ENCODE measurements at regions not wholly inside any gene's neighbourhood (a gene's known extent, or its start where the extent isn't known, plus 50 kb on each side); places are given as distances from the start of the nearest gene placed in this dataset.

DNA sequence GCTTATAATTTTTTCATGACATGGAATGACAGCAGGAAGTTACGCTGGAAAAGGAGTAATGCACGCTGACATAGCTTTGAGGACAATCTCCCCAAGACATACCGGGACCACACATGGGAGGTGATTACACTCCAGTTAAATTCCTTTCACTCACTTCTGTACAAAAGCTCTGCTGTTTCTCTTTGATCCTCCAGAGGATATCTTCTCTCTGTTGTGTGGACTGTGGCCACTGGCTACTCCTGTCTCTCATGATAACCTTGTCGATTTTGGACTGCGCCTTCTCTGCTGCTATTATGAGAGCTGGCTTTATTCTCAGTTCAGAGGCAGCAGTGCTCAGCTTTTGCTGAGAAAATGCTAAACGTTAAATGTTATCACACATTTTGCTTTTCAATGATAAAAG, 464.6 kb downstream of the FGF9 start:
- no peak for DNase-seq

DNA sequence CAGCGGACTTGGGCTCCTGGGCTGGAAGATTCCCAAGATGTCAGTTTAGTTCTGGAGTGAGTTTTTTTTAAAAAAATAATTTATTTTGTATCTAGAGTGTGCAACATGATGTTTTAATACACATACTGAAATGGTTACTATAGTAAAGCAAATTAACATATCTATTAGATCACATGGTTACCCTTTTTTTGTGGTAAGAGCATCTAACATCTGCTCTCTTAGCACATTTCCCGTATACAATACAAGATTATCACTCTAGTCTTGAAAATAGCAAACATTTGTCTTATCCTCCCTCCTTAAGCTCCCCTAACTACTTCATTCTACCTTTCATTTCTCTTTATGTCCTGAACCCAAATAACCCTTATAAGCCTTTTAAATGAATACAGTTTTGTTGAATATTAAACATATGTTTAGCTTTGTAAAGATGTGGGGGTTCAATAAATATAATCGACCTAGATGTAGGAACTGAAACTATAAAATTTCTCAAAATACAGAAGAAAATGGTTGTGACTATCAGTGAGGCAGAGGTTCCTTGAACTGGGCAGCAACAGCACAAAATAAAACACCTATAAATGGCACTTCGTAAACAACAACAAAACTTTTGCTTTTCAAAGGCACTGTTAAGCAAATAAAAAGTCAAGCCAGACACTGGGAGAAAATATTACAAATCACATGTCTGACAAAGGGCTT, 466.6 kb downstream of the FGF9 start:
- no peak for DNase-seq

DNA sequence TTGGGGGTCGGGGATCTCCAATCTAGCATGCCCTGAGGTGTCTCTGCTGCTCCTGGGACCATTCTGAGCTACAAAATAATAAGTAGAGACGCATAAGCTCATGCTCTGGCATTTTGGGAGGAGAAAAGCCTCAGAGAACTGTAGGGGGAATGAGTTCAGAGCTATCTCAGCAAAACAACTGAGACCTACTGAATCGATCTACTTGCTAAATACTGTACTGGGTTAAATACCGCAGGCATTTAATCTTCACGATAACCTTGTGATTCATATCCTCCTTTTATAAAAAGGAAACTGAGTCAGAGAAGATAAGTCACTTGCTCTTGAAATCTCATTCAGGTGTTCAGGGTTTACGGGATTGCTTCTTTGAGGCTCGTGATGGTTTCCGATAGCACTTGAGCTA, 468.1 kb downstream of the FGF9 start:
- no peak for DNase-seq

DNA sequence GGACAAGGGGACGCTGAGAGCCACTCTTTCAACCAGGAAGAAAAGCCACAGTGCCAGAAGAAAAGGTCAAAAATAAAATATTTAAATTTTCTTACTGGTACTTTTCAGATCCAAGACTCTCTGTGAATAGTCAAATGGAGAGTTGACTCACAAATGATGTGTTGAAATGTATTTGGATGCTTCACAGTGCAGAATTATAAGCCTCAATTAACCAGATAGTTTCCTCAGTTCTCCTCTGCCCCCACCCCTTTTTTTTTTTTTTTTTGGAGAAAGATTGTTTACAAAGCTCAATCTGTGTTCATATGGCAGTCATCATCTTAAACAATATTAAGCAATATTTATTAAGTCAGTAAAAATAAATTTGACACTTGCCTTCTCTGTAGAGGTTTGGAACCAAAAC, 470.8 kb downstream of the FGF9 start:
- DNase-seq = no peak

DNA sequence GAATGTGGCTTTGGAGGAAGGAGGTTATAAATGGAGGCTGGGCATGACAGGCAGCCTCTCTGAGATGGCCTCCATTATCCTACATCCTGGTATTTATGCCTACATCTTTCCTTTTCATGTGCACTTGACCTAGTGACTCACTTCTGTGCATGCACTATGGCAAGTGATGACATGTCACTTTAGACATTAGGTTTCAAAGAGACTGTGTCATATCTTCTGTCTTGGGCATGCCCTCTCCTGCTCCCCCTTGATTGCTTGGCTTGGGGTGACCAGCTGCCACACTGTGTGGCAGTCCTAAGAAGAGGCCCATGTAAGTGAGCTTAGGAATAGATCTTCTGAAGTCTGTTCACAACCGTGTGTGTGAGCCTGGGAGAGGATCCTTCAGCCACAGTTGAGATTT, 472.8 kb downstream of the FGF9 start:
- no peak for DNase-seq

DNA sequence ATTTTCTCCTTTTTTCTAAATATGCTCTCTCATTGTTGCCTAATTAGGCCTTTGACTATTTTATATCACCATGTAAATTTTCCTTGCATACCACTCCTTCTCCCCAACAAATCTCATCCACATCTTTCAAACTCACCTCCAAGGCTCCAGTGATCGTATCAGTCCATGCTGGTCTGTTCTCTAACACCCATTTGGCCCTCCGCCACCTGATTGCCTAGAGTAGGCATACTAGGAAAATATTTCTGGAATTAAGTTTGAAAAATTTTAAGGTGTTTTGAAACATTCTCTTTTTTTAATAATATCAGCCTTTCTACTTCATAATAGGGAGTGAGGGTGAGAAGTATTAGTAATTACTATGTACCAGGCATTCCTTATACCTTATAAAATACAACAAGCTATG, 473.9 kb downstream of the FGF9 start:
- no peak for DNase-seq

DNA sequence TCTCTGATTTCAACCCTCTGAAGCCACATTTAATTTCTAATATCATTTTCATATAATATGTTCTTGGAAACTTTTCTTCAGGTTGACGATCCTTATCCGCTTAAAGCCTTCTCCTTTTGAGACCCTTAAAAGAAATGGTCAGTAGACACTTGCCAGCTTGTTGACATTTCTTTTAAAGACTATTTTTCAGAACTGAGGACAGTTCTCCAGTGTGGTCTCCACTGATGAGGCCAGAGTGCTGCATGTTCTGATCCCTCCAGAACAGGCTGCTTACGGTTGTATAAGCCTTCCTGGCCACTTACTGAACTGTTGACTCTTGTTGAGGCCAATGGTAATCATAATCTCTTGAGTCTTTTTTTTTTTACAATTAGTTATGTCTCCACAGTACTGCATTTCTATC, 477.3 kb downstream of the FGF9 start:
- no peak for DNase-seq

DNA sequence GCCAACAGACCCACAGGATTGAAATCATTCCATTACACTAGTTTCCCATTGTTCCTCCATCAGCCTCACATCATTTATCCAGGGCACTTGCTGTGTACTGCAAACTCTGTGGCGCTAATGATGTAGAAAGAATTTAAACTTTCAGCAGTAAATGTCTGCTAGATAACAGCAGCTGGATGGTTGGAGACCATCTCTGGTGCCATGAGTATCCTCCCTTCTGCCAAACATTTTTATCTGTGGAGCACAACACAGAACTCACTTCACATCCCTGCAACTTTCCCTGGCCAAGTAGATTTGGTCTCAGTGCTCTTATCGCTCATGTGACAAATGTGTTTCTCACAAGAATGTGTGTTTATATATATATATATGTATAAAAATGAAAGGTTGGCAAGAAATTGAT, 481.9 kb downstream of the FGF9 start:
- no peak for DNase-seq

DNA sequence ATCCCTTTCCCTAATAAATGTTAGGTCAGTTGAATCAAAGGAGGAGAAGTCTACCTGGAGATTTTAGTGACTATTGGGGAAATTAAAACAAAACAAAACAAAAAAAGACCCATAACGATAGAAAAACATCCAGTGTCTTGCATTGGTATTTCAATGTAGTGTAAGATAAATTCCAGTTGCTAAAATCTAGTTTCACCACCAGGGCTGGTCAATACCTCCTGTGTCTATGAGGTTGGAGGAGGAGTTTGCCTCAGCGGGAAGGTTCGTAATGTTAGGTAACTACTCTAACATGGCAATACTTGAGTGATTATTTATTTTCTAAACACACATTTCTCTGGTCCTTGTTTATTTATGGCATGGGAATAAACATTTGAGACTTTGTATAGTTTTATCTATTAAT, 483.2 kb downstream of the FGF9 start:
- no peak for DNase-seq

DNA sequence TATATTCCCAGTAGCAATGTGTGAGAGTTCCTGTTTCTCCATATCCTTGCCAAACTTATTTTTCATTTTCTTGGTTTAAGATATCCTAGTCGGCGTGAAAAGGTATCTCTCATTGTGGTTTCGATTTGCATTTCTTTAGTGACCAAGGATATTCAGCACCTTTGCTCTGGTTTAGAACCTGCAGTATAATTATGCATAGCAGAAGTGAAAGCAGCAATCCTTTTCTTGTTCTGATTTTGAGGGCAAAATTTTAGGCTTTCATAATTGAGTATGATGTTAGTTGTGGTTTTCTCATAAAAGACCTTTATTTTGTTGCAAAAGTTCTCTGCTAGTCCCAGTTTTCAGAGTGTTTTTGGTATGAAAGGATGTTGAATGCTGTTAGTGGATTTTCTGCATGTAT, 491.0 kb downstream of the FGF9 start:
- DNase-seq = no peak

DNA sequence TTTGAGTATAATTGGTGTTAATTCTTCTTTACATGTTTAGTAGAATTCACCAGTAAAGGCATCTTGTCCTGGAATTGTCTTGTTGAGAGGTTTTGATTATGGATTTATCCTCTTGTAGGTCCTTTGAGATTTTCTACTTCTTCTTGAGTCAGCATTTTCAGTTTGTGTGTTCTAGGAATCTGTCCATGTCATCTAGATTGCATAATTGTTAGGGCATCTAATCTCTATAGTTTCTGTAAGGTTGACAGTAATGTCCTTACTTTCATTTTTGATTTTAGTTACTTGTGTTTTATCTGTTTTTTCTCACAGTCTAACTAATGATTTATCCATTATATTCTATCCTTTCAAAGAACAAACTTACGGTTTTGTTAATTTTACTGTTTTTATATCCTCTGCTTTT, 492.0 kb downstream of the FGF9 start:
- DNase-seq = no peak

DNA sequence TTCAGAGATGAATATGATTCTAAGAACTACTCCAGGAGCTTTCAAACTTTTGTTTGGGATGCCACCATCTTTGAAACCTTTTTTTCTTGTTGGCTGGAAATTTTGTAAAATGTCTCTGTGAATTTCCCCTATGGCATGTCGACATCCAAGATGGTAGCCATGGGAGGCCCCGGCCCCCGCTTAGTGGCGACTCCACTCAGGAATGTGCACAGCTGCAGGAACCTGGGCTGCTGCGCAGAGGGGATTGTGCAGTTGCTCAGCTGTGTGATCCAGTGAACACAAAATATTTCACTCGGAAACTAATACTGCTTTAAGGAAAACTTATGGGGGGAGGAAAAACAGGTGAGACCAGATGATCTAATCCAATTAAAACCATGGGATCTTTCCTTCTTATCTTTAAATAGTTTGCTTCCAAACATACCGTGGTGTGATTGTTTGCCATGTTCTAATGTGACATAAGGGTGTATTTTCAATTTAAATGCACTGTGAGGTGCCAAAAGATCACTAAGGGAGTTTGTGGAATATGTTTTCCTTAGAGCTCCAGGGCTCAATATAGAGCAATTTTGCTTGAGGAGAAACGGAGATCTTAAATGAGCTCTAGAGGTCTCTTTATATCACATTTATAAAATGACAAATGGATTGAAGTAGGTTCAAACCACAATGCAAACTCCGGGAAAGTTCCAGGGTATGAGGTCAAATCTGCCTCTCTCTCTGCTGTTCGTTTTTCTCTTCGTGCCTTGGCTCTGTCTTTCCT, 497.7 kb downstream of the FGF9 start:
- DNase-seq = no peak

DNA sequence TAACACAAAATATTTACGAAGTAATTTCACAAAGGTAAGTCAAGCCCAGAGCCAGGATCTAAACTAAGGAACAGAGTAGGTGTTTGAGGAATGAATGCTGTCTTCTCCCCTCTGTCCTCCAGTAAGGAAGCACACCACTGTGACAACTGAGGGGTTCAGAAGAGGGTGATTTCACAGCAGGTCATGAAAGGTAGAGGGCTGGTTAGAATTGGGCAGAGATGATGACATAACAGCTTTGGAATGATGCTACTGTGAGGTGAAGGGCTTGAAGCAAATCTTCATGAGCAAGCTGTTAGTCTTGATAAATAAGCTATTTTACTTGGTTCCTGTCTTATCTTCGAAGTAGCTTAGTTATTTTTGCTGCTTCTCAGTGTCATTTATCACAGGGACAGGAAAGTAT, 498.6 kb downstream of the FGF9 start:
- no peak for DNase-seq

DNA sequence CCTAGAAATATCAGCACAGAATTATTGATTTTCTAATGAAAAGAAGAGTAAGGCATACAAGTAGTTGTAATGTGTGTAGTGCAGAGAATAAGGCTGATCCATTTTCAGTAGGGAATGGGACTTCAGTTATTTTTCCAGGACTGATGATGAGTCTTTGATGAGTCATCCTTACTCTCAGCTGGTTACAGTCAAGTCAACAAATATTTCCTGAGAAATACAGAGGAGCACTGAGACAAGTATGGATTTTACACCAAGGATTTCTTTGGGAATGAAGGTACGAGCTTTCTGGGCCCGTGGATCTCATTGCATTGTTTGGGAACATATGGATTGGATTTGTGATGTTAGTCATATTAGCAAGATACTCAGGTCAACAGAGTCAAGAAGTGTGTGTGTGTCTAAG, 502.7 kb downstream of the FGF9 start:
- DNase-seq = no peak

DNA sequence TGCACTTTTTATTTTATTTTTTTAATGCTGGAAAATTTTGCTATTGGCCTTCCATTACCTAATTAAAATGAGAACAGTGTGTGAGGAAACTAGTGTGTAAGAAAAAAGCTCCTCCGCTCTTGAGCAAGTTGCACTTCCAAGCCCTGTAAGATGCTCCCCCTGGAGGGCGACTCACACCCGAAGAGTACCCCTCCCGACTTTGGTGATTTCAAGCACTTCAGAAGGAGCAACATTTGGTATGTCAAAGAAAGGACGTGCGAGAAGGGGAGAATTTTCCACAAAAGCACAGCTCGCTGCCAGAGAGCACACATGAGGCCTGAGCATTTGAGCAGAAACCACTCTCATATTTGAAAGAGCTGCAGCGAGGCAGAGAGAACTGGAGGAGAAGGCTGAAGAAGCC, 504.4 kb downstream of the FGF9 start:
- DNase-seq = no peak

DNA sequence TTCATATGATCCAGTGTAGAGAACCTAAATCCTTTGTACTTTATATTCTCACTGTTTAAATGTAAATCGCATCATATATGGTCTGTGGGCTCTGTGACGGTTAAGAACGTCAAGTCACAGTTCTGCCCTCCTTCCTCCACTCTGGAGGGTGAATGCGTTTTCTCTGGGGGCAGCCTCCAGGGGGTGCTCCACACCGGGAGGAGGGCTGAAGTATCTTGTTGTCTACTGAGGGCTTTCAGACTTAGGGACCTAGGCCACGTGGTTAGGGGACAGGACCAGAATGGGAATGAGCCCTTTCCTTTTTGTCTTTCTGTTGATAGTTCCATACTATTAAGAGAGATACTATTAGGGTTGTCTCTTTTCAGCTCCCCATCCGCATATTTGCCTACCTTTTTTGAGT, 504.9 kb downstream of the FGF9 start:
- no peak for DNase-seq

DNA sequence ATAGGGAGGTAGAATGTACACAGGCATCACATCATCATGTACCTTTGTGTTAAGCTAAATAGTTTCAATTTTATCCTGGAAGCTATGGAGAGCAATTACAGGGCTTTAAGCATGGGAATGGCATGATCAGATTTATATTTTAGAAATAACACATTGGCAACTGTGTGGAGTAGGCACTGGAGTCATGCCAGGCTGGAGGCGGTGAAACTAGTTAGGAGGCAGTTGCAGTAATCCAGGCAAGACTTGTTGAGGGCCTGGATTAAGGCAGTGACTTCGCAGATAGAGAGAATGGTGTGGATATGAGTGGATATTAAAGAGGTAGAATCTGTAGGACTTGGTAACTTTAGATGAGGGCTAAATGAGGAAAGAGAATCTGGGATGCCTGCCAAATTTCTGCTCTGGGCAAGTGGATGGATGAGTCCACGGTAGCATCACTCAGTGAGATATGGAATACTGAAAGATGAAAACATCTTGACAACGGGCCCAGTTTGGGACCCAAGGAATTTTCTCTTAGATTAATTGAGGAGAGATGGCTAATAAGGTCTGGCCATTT, 506.2 kb downstream of the FGF9 start:
- DNase-seq = no peak

DNA sequence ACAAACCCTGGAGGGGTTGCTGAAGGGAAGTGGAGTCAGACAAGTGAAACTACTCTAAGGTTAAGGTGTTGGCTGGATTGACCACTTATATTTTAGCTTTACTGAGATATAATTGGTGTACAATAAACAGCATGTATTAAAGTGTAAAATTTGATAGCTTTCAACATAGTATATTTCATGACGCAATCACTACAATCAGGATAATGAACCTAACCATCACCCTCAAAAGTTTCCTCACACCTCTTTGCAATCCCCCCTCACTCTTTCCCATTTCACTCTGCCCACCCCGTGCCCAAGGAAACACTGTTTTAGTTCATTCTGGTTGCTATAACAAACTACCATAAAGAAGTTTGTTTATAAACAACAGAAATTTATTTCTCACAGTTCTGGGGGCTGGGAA, 508.0 kb downstream of the FGF9 start:
- DNase-seq = no peak

DNA sequence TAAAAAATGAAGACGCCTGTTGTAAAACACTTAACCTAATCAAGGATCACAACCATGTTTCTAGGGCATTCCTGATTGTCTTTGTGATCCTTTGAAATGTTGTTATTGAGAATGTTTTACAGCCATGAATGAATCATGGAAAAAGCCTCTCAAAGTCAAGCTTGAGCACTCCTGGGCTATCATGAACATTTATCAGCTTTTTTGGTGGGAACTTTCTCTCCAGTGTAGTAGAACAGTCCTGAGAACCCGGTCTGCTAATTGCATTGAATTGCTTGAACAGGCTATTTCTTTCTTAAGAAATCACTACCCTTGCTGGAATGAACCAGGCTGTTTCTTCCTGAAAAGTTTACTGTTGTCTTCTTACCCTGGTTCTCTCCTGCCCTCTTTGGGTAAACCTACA, 516.5 kb downstream of the FGF9 start:
- DNase-seq = no peak

DNA sequence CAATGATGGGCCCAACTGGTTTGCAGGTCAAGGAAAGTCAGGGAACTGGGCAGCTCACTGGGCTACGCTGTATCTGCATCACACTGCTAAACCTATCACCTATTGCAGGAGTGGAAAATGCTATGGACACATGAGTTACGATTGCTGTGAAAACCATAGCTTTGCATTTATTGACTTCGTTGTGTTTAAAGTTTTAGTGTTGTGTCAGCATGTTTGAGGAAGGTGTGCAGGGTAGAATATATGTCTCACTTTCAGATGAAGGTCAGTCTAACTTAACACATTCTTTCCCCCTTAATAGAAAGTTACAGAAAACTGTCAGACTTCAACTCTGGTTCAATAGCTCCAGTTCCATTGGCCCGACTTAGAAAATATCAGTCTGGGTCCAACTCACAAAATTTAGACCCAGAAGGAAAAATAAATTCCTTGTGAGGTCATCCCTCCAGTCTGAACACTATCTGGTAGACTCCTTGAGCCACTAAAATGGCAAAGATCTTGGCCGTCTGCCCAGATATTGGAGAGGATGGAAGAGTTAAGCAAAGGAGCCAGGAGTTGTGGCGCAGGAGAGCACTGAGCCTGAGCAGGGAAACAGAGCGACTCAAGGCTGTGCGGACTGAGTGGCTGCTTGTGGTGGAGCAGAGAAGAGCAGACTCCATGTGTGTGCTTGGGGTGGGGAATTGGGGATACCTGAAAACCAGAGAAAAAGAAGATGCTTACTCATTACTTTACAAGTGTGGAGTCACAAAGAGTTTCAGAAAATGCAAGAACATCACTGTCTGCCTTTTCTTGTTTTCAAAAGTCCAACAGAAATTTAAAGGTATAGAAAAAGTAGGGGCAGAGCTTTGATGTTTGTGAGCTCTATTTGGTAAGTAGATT, 518.5 kb downstream of the FGF9 start:
- no peak for DNase-seq

DNA sequence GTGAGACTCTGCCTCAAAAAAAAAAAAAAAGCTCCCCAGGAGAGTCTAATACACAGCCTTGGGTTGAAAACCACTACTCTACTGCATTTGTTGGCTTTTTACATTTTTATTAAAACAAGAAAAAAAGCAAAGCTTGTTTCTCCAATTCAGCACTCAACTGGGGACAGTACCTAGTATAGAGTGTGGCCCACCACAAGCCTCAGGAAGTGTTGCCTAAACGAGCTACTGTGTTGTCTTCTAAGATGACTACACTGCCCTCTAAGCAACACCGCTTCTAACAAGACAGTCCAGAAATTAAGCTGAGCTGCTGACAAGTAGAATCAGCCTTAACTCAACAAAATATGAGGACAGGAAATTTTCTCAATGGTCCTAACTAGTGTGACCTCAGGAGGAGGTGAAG, 522.2 kb downstream of the FGF9 start:
- no peak for DNase-seq

DNA sequence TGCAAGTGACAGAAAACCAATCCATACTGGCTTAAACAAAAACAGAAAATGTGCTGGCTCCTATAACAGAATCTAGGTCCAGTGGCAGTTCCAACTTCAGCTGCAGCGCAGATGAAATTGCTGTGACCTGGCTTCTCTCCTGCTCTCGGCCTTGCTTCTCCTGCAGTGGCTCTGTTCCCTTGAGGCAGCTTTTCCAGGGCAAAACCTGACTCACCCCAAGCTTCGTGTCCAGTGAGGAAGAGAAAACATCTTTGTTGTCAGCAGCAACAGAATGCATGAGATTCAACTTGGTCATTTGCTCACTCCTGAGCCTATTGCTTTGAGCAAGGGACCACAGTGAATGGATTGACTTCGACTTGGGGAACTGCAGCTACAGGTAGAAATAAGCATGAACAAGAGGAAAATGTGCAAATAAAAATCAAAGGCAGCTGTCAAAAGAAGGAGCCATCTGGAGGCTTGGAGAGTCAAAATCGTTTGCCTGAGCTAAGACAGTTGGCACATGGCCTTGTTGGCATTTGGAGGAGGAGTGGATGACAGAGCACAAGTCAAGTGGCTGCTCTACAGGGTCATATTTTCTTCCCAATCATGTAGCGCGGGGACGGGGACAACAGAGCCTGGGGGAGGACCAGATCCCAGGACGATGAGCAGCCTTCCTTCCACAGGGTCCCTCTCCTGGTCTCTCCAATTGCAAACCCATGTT, 523.4 kb downstream of the FGF9 start:
- no peak for DNase-seq

DNA sequence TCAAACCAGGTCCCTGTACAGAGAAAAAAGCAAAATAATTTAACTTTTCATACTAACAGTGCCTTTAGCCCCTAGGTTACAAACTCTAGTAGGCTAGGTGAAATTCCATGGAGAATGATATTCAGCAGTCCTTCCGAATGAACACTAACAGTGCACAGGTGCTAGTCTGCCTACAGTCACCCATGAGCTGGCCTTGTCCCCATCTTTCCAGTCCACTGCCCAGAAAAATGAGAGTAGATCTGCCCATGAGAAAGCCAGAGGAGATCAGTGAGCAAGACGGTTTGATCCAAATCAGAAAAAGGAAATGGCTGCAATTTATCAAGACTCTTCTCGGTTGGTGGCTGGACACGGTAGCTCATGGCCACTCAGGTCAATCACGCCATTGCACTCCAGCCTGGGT, 524.9 kb downstream of the FGF9 start:
- DNase-seq = no peak

Data from hindlimb muscle (tissue), 1 donor.